PC-3 (cell line): ENCODE measurements at regions not wholly inside any gene's neighbourhood (a gene's known extent, or its start where the extent isn't known, plus 50 kb on each side); places are given as distances from the start of the nearest gene placed in this dataset.

Source experiments
- ATAC-seq: fragments of 200-7000 bp; cut with Tn5 transposase; 2 replicates; pipeline ENCODE4 v1.9.1; 2020; ENCODE audit warnings: mild to moderate bottlenecking, moderate library complexity
- BruUV-seq: library from RNA; stranded (reverse); fragments of 400-500 nt; replicated peaks from 2 replicates; lab custom pipeline; 2021; lab: Mats Ljungman, UMichigan
- CTCF ChIA-PET: fragments of 300-600 bp; sonication (Branson Sonifier 250); formaldehyde crosslinking; loops from one replicate; lab custom pipeline; 2022; ENCODE audit warnings: antibody characterized with exemption; lab: Charles Lee
- POLR2A ChIA-PET: fragments of 300-600 bp; sonication (Branson Sonifier 250); formaldehyde crosslinking; loops from one replicate; lab custom pipeline; 2022; ENCODE audit warnings: antibody characterized with exemption; ENCODE audit not compliant: unreplicated experiment; lab: Charles Lee
- DNase-seq: peaks from one replicate; pipeline ENCODE4 v3.0.0-alpha.2; 2015
- H2AFZ ChIP-seq: fragments of 300-600 bp; sonication (generic); 2 replicates; pipeline ENCODE4 v1.6.0; 2016; ENCODE audit warnings: antibody characterized with exemption, low read length
- H3F3A ChIP-seq: fragments of 300-600 bp; sonication (generic); one replicate; pipeline ENCODE4 v1.6.0; 2017; ENCODE audit warnings: antibody characterized with exemption, low read length, control low read depth, mild to moderate bottlenecking; ENCODE audit not compliant: unreplicated experiment
- H3K27ac ChIP-seq: fragments of 300-600 bp; sonication (generic); 2 replicates; pipeline ENCODE4 v1.5.1; 2016; ENCODE audit warnings: mild to moderate bottlenecking, low read length
- H3K27me3 ChIP-seq: fragments of 300-600 bp; sonication (generic); 2 replicates; pipeline ENCODE4 v1.6.1; 2016; ENCODE audit warnings: low read length, mixed read lengths
- H3K36me3 ChIP-seq: fragments of 300-600 bp; sonication (generic); 2 replicates; pipeline ENCODE4 v1.6.1; 2016; ENCODE audit warnings: low read depth, mixed run types, low read length, mixed read lengths
- H3K4me1 ChIP-seq: fragments of 300-600 bp; sonication (generic); 2 replicates; pipeline ENCODE4 v1.5.1; 2016; ENCODE audit warnings: low read length; ENCODE audit not compliant: insufficient read depth
- H3K4me2 ChIP-seq: fragments of 300-600 bp; sonication (generic); 2 replicates; pipeline ENCODE4 v1.6.0; 2016; ENCODE audit warnings: low read length
- H3K4me3 ChIP-seq: fragments of 300-600 bp; sonication (generic); 2 replicates; pipeline ENCODE4 v1.5.1; 2016; ENCODE audit warnings: mild to moderate bottlenecking, low read length, mixed read lengths
- H3K79me2 ChIP-seq: fragments of 300-600 bp; sonication (generic); 2 replicates; pipeline ENCODE4 v1.6.1; 2017; ENCODE audit warnings: low read length, mixed read lengths
- H3K9ac ChIP-seq: fragments of 300-600 bp; sonication (generic); 2 replicates; pipeline ENCODE4 v1.6.0; 2016; ENCODE audit warnings: mild to moderate bottlenecking, low read length
- H3K9me2 ChIP-seq: fragments of 300-600 bp; sonication (generic); replicated peaks from 2 replicates; pipeline ENCODE4 v1.6.1; 2016; ENCODE audit warnings: mixed run types, low read length, mixed read lengths
- H3K9me3 ChIP-seq: fragments of 300-600 bp; sonication (generic); 2 replicates; pipeline ENCODE4 v1.6.1; 2016; ENCODE audit warnings: low read length, mixed read lengths
- H4K20me1 ChIP-seq: fragments of 300-600 bp; sonication (generic); 2 replicates; pipeline ENCODE4 v1.6.1; 2016; ENCODE audit warnings: low read length, mixed read lengths
- EZH2 ChIP-seq: fragments of 300-600 bp; sonication (generic); IDR thresholded peaks from one replicate; pipeline ENCODE4 v1.6.1; 2017; ENCODE audit warnings: antibody characterized with exemption, mild to moderate bottlenecking, low read length; ENCODE audit not compliant: unreplicated experiment
- EZH2phosphoT487 ChIP-seq: fragments of 300-600 bp; sonication (generic); IDR thresholded peaks from 2 replicates; pipeline ENCODE4 v1.6.1; 2018; ENCODE audit warnings: mild to moderate bottlenecking, antibody characterized with exemption, low read length, borderline replicate concordance
- intact Hi-C: fragments of 100-400 bp; cut with micrococcal nuclease; formaldehyde crosslinking; loops from 2 replicates; pipeline ENCODE4 v1.9.0; 2023
- TF ChIP-seq, protein P1 (sequence below): fragments of 300-600 bp; sonication (generic); conservative IDR thresholded peaks from 2 replicates; pipeline ENCODE4 v1.5.1; 2017; ENCODE audit warnings: antibody characterized with exemption, low read depth, mild to moderate bottlenecking, low read length

DNA sequence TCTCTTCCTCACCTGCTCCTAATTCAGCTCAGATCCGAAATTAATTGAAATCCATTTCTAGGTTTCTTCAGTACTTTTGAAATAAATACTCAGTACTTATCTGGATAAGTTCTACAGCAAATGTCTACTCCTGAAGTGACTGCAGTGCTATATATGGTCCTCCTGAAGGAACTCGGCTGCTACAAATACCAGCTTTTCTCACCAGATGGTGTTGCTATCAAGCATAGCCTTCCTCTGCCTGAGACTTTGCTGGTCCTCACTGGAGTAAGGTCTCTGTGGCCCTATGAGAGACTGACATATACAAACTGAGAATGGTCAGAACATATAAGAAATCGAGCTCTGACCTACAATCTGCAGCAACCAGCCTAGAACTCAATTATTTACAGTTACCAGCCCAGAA lies 161.6 kb downstream of the NDFIP2 start:
- Histone ChIP-seq H3K9ac (no peak overlapping the region), H3K4me2 (no peak overlapping the region), H3K9me2 (no peaks in the 10 kb centered on the region), H3K36me3 (no peaks in the 10 kb centered on the region), H3K4me3 (no peak overlapping the region), H3K4me1 (no peaks in the 10 kb centered on the region), H3K9me3 (no peaks in the 10 kb centered on the region), H3K79me2 (no peaks in the 10 kb centered on the region), H4K20me1 (no peaks in the 10 kb centered on the region), H3K27ac (no peak overlapping the region), H3K27me3 (no peaks in the 10 kb centered on the region), H2AFZ (no peak overlapping the region), H3F3A (no peaks in the 10 kb centered on the region)
- intact Hi-C loops: no loop called here
- TF ChIP-seq EZH2phosphoT487: no peak
- TF ChIP-seq, protein P1, sequence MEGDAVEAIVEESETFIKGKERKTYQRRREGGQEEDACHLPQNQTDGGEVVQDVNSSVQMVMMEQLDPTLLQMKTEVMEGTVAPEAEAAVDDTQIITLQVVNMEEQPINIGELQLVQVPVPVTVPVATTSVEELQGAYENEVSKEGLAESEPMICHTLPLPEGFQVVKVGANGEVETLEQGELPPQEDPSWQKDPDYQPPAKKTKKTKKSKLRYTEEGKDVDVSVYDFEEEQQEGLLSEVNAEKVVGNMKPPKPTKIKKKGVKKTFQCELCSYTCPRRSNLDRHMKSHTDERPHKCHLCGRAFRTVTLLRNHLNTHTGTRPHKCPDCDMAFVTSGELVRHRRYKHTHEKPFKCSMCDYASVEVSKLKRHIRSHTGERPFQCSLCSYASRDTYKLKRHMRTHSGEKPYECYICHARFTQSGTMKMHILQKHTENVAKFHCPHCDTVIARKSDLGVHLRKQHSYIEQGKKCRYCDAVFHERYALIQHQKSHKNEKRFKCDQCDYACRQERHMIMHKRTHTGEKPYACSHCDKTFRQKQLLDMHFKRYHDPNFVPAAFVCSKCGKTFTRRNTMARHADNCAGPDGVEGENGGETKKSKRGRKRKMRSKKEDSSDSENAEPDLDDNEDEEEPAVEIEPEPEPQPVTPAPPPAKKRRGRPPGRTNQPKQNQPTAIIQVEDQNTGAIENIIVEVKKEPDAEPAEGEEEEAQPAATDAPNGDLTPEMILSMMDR: no peak
- TF ChIP-seq EZH2: no peak
- CTCF ChIA-PET: no interaction called here
- ATAC-seq (no peak), DNase-seq (no peak)
- POLR2A ChIA-PET: no interaction called here
- BruUV-seq: no TSS peak

DNA sequence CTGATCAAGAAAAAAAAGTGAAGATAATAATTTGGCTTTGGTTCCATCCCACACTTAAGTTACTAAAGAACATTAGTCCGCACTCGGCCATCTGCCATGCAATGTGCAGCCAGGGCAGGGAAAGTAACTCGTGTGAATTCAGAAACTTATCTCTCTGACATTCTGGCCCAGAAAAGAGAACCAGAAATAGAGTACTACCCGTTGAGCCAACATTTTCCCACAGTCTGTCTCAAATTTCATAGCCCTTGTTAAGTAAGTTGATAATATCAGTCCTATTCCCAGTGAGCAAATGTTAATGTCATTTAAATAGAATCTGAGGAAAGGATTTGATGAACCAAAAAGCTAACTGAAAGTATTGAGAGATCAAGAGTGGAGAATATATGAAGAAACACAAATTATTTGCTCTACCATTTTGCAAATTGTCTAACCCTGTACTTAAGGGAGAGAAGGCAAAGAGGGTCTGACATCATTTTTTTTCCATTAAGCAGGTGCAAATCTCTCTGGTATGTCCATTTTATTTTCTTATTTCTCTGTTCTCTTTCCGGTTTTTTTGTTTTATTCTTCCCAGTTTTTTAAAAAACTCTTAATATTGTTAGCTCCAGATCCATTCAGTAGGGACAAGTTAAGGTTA lies 156.3 kb downstream of the NDFIP2 start:
- no peaks in the 10 kb centered on the region for H4K20me1 ChIP-seq
- no peak overlapping the region for H3K4me3 ChIP-seq
- H3K9me3 ChIP-seq: no peaks in the 10 kb centered on the region
- no peaks in the 10 kb centered on the region for H3K9me2 ChIP-seq
- H3K27ac ChIP-seq: no peak overlapping the region
- BruUV-seq: no TSS peak
- TF ChIP-seq, protein P1: no peak
- TF ChIP-seq EZH2phosphoT487 (no peak), EZH2 (no peak)
- no peaks in the 10 kb centered on the region for H3K27me3 ChIP-seq
- no peak for DNase-seq
- no peak for ATAC-seq
- H2AFZ ChIP-seq: no peak overlapping the region
- no peaks in the 10 kb centered on the region for H3K4me1 ChIP-seq
- H3K79me2 ChIP-seq: no peaks in the 10 kb centered on the region
- H3K36me3 ChIP-seq: no peaks in the 10 kb centered on the region
- H3K4me2 ChIP-seq: no peak overlapping the region
- intact Hi-C loops: no loop called here
- H3K9ac ChIP-seq: no peak overlapping the region
- ChIA-PET CTCF (interaction anchor here (0.6 kb wide), 1 partner anchor 362 kb away, joined by 4 read pairs; no protein-coding TSS in a partner anchor), POLR2A (no interaction called here)
- no peaks in the 10 kb centered on the region for H3F3A ChIP-seq

DNA sequence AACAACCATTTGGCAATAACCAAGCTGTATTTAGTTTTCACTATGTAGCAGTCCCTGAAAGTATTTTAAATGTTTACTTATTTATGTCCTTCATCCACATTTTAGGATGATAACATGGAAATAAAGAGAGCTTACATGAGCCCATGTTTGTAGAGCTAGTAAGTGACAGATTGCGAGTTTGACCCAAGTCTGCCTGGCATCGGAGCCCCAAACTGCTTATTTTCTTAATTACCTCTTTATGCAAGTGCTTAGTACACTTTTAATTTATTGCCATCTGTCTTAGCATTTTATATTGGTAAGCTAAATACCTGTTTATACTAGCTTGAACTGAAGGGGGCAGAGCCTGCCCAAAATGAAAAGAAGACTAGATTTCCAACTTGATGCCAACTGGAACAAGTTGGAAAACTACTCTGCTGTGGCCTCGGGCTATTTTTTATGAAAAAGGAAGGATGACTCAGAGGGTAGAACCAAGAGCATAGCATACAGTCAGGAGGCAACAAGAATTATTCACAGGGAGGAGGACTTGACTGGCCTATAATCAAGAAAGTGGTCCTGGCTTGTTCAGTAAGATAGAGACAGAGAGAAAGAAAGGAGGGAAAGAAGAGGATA lies 150.2 kb downstream of the NDFIP2 start:
- peak; percentile 95 for DNase-seq
- intact Hi-C loops: loop anchor here (1.0 to 5.0 kb wide), 7 partner anchors 48 to 1386 kb away; no protein-coding TSS in a partner anchor
- 0 out of 2 replicates have a peak overlapping the region, but pooled peaks have one; percentile 10 for H3K4me2 ChIP-seq
- no peaks in the 10 kb centered on the region for H3K9me2 ChIP-seq
- H3K9ac ChIP-seq: no peak overlapping the region
- no peak for TF ChIP-seq EZH2phosphoT487
- TF ChIP-seq, protein P1: peak; percentile 70
- POLR2A ChIA-PET: no interaction called here
- H3K4me3 ChIP-seq: no peak overlapping the region
- ATAC-seq: peak; percentile 99
- no peaks in the 10 kb centered on the region for H3K27me3 ChIP-seq
- no peak overlapping the region for H2AFZ ChIP-seq
- H4K20me1 ChIP-seq: no peaks in the 10 kb centered on the region
- CTCF ChIA-PET: interaction anchor here (0.6 to 1.4 kb wide), 5 partner anchors 48 to 1387 kb away, joined by 3 to 7 read pairs (median 4); partner anchors contain the start of gene SPRY2
- peaks cover 4% of the 10 kb centered on the region; the same call in 1 of the 2 replicates for H3K4me1 ChIP-seq
- BruUV-seq: no TSS peak
- no peak overlapping the region for H3K27ac ChIP-seq
- no peaks in the 10 kb centered on the region for H3K79me2 ChIP-seq
- H3K36me3 ChIP-seq: no peaks in the 10 kb centered on the region
- H3F3A ChIP-seq: no peaks in the 10 kb centered on the region
- no peaks in the 10 kb centered on the region for H3K9me3 ChIP-seq
